Neural progenitor cell (in vitro differentiated cells): ENCODE measurements at regions not wholly inside any gene's neighbourhood (a gene's known extent, or its start where the extent isn't known, plus 50 kb on each side); places are given as distances from the start of the nearest gene placed in this dataset.

Experiments used
- DNase-seq: peaks from one replicate; pipeline ENCODE4 v3.0.0-alpha.2; 2016; ENCODE audit warnings: low spot score
- H2AFZ ChIP-seq: fragments of 200-600 bp; sonication (generic); replicated peaks from 2 replicates; pipeline ENCODE4 v1.6.1; 2016; ENCODE audit warnings: antibody characterized with exemption
- H3F3A ChIP-seq: fragments of 200-600 bp; sonication (generic); 2 replicates; pipeline ENCODE4 v1.6.1; 2016; ENCODE audit warnings: antibody characterized with exemption, low read depth
- H3K27ac ChIP-seq: fragments of 200-600 bp; sonication (generic); 2 replicates; pipeline ENCODE4 v1.5.1; 2016; ENCODE audit warnings: mild to moderate bottlenecking
- H3K27me3 ChIP-seq: fragments of 200-600 bp; sonication (generic); 2 replicates; pipeline ENCODE4 v1.6.1; 2016; ENCODE audit warnings: mild to moderate bottlenecking, moderate library complexity
- H3K36me3 ChIP-seq: fragments of 200-600 bp; sonication (generic); 2 replicates; pipeline ENCODE4 v1.5.1; 2016
- H3K4me1 ChIP-seq: fragments of 200-600 bp; sonication (generic); 2 replicates; pipeline ENCODE4 v1.6.1; 2016; ENCODE audit warnings: mixed run types
- H3K4me2 ChIP-seq: fragments of 200-600 bp; sonication (generic); 2 replicates; pipeline ENCODE4 v1.6.1; 2016
- H3K4me3 ChIP-seq: fragments of 200-600 bp; sonication (generic); 2 replicates; pipeline ENCODE4 v1.5.1; 2016
- H3K79me2 ChIP-seq: fragments of 200-600 bp; sonication (generic); 2 replicates; pipeline ENCODE4 v1.6.1; 2016; ENCODE audit warnings: low read depth
- H3K9ac ChIP-seq: fragments of 200-600 bp; sonication (generic); 2 replicates; pipeline ENCODE4 v1.6.1; 2016
- H3K9me3 ChIP-seq: fragments of 200-600 bp; sonication (generic); 2 replicates; pipeline ENCODE4 v1.5.1; 2016; ENCODE audit warnings: low read depth
- H4K20me1 ChIP-seq: fragments of 200-600 bp; sonication (generic); 2 replicates; pipeline ENCODE4 v1.6.1; 2016; ENCODE audit warnings: low read depth
- H3K27ac Mint-ChIP-seq: 3 replicates; pipeline ENCODE4 v1.8.0; 2021; ENCODE audit warnings: mixed read lengths
- H3K27me3 Mint-ChIP-seq: 2 replicates; pipeline ENCODE4 v1.8.0; 2022; ENCODE audit warnings: low read depth, mild to moderate bottlenecking, inconsistent platforms, moderate library complexity, mixed read lengths; ENCODE audit not compliant: insufficient read depth
- H3K36me3 Mint-ChIP-seq: 3 replicates; pipeline ENCODE4 v1.8.0; 2021; ENCODE audit warnings: mixed read lengths
- H3K4me1 Mint-ChIP-seq: 3 replicates; pipeline ENCODE4 v1.8.0; 2021; ENCODE audit warnings: mixed read lengths
- H3K4me3 Mint-ChIP-seq: 3 replicates; pipeline ENCODE4 v1.8.0; 2021; ENCODE audit warnings: mild to moderate bottlenecking, moderate library complexity, mixed read lengths
- H3K9me3 Mint-ChIP-seq: 3 replicates; pipeline ENCODE4 v1.8.0; 2020; ENCODE audit warnings: mixed read lengths
- CTCF ChIP-seq: fragments of 200-600 bp; sonication (generic); IDR thresholded peaks from 2 replicates; pipeline ENCODE4 v1.5.1; 2017; ENCODE audit warnings: antibody characterized with exemption, mild to moderate bottlenecking
- EZH2 ChIP-seq: fragments of 200-600 bp; sonication (generic); IDR thresholded peaks from 2 replicates; pipeline ENCODE4 v1.6.1; 2017; ENCODE audit warnings: antibody characterized with exemption, mild to moderate bottlenecking, moderate library complexity
- EZH2phosphoT487 ChIP-seq: fragments of 200-600 bp; sonication (generic); IDR thresholded peaks from 2 replicates; pipeline ENCODE4 v1.6.1; 2017; ENCODE audit warnings: antibody characterized with exemption

- DNase-seq, result no peak
- H3K27ac ChIP-seq, result no peak overlapping the region
- Mint-ChIP-seq H3K36me3 (no peaks in the 10 kb centered on the region), H3K27me3 (peaks cover 2% of the 10 kb centered on the region), H3K4me1 (no peaks in the 10 kb centered on the region), H3K9me3 (no peaks in the 10 kb centered on the region), H3K4me3 (no peak overlapping the region), H3K27ac (no peak overlapping the region)
- no peak overlapping the region for H3K4me2 ChIP-seq
- H4K20me1 ChIP-seq, result no peaks in the 10 kb centered on the region
- H3K36me3 ChIP-seq, result no peaks in the 10 kb centered on the region
- H3K27me3 ChIP-seq, result no peaks in the 10 kb centered on the region
- no peak overlapping the region for H2AFZ ChIP-seq
- H3F3A ChIP-seq, result peaks cover 12% of the 10 kb centered on the region
- no peak overlapping the region for H3K9ac ChIP-seq
- no peak overlapping the region for H3K4me3 ChIP-seq
- H3K79me2 ChIP-seq, result no peaks in the 10 kb centered on the region
- H3K4me1 ChIP-seq, result no peaks in the 10 kb centered on the region
- no peaks in the 10 kb centered on the region for H3K9me3 ChIP-seq
- TF ChIP-seq EZH2phosphoT487 (no peak), CTCF (no peak), EZH2 (no peak)
Observed at GRCh38 chr11:37353192-37353591, 755.2 kb upstream of the RAG2 start.

- no peak overlapping the region for H3K4me3 ChIP-seq
- Mint-ChIP-seq H3K9me3 (no peaks in the 10 kb centered on the region), H3K27me3 (peaks cover 2% of the 10 kb centered on the region), H3K4me1 (no peaks in the 10 kb centered on the region), H3K27ac (no peak overlapping the region), H3K4me3 (no peak overlapping the region), H3K36me3 (no peaks in the 10 kb centered on the region)
- H3K79me2 ChIP-seq, result no peaks in the 10 kb centered on the region
- no peaks in the 10 kb centered on the region for H3K4me1 ChIP-seq
- H3K36me3 ChIP-seq, result no peaks in the 10 kb centered on the region
- peak; percentile 3 for DNase-seq
- no peak overlapping the region for H3K9ac ChIP-seq
- H3K27ac ChIP-seq, result no peak overlapping the region
- H3K27me3 ChIP-seq, result no peaks in the 10 kb centered on the region
- peak; percentile 3 for TF ChIP-seq CTCF
- TF ChIP-seq EZH2, result no peak
- TF ChIP-seq EZH2phosphoT487, result no peak
- peaks cover 18% of the 10 kb centered on the region for H3F3A ChIP-seq
- no peaks in the 10 kb centered on the region for H4K20me1 ChIP-seq
- no peaks in the 10 kb centered on the region for H3K9me3 ChIP-seq
- no peak overlapping the region for H3K4me2 ChIP-seq
- no peak overlapping the region for H2AFZ ChIP-seq
Observed at GRCh38 chr11:37352485-37352884, 754.4 kb upstream of the RAG2 start.

GRCh38 chr11:37343290-37343689, 745.3 kb upstream of the RAG2 start:
- Histone ChIP-seq H3K27ac (no peak overlapping the region), H3K4me2 (no peak overlapping the region), H3F3A (peaks cover 7% of the 10 kb centered on the region), H3K27me3 (no peaks in the 10 kb centered on the region), H4K20me1 (no peaks in the 10 kb centered on the region), H2AFZ (no peak overlapping the region), H3K4me3 (no peak overlapping the region), H3K9me3 (no peaks in the 10 kb centered on the region), H3K9ac (no peak overlapping the region), H3K36me3 (no peaks in the 10 kb centered on the region), H3K79me2 (no peaks in the 10 kb centered on the region), H3K4me1 (no peaks in the 10 kb centered on the region)
- Mint-ChIP-seq H3K36me3 (no peaks in the 10 kb centered on the region), H3K27ac (no peak overlapping the region), H3K27me3 (no peaks in the 10 kb centered on the region), H3K4me1 (no peaks in the 10 kb centered on the region), H3K9me3 (no peaks in the 10 kb centered on the region), H3K4me3 (no peak overlapping the region)
- DNase-seq, result no peak
- TF ChIP-seq EZH2phosphoT487 (no peak), EZH2 (no peak), CTCF (no peak)

- Histone ChIP-seq H3K4me2 (no peak overlapping the region), H2AFZ (no peak overlapping the region), H4K20me1 (no peaks in the 10 kb centered on the region), H3K9ac (no peak overlapping the region), H3K9me3 (no peaks in the 10 kb centered on the region), H3F3A (no peaks in the 10 kb centered on the region), H3K36me3 (no peaks in the 10 kb centered on the region), H3K27me3 (no peaks in the 10 kb centered on the region), H3K4me1 (no peaks in the 10 kb centered on the region), H3K4me3 (no peak overlapping the region), H3K27ac (no peak overlapping the region), H3K79me2 (no peaks in the 10 kb centered on the region)
- DNase-seq, result no peak
- H3K4me3 Mint-ChIP-seq, result no peak overlapping the region
- no peaks in the 10 kb centered on the region for H3K27me3 Mint-ChIP-seq
- no peaks in the 10 kb centered on the region for H3K4me1 Mint-ChIP-seq
- H3K36me3 Mint-ChIP-seq, result no peaks in the 10 kb centered on the region
- no peak overlapping the region for H3K27ac Mint-ChIP-seq
- no peak for TF ChIP-seq EZH2
- no peak for TF ChIP-seq EZH2phosphoT487
- no peak for TF ChIP-seq CTCF
- H3K9me3 Mint-ChIP-seq, result no peaks in the 10 kb centered on the region
Observed at GRCh38 chr11:37336401-37336800, 738.4 kb upstream of the RAG2 start.
